NCI-H2171 treated with DMSO at 0.1 percent for 48 hours (cell line): ENCODE measurements at regions not wholly inside any gene's neighbourhood (a gene's known extent, or its start where the extent isn't known, plus 50 kb on each side); places are given as distances from the start of the nearest gene placed in this dataset.

Experiments used
- DNase-seq: peaks from one replicate; lab custom pipeline; 2025; lab: John Stamatoyannopoulos, UW

- no peak for DNase-seq
Observed at GRCh38 chr15:97703400-97703799, 257.1 kb upstream of the ARRDC4 start.

- DNase-seq: no peak
Observed at GRCh38 chr15:97706059-97706458, 254.4 kb upstream of the ARRDC4 start.

GRCh38 chr15:97708252-97708651 is 252.3 kb upstream of the ARRDC4 start:
- no peak for DNase-seq

- DNase-seq: no peak
Observed at GRCh38 chr15:97712530-97712929, 248.0 kb upstream of the ARRDC4 start.

- DNase-seq: no peak
Observed at GRCh38 chr15:97717806-97718205, 242.7 kb upstream of the ARRDC4 start.

- DNase-seq: no peak
Observed at GRCh38 chr15:97718509-97718908, 242.0 kb upstream of the ARRDC4 start.

- no peak for DNase-seq
Observed at GRCh38 chr15:97728791-97729190, 231.7 kb upstream of the ARRDC4 start.

GRCh38 chr15:97729270-97729669 is 231.2 kb upstream of the ARRDC4 start:
- no peak for DNase-seq

- DNase-seq: no peak
Observed at GRCh38 chr15:97730315-97730714, 230.2 kb upstream of the ARRDC4 start.

GRCh38 chr15:97731859-97732258 is 228.6 kb upstream of the ARRDC4 start:
- no peak for DNase-seq

- DNase-seq: no peak
Observed at GRCh38 chr15:97733373-97733772, 227.1 kb upstream of the ARRDC4 start.

GRCh38 chr15:97736748-97737147 is 223.8 kb upstream of the ARRDC4 start:
- DNase-seq: no peak

GRCh38 chr15:97745481-97746071 is 214.9 kb upstream of the ARRDC4 start:
- DNase-seq: peak; percentile 38

GRCh38 chr15:97747342-97747741 is 213.2 kb upstream of the ARRDC4 start:
- DNase-seq: no peak

- peak; percentile 8 for DNase-seq
Observed at GRCh38 chr15:97748576-97748975, 211.9 kb upstream of the ARRDC4 start.

GRCh38 chr15:97750060-97750459 is 210.4 kb upstream of the ARRDC4 start:
- DNase-seq: no peak

- no peak for DNase-seq
Observed at GRCh38 chr15:97755726-97756125, 204.8 kb upstream of the ARRDC4 start.

GRCh38 chr15:97759363-97759762 is 201.1 kb upstream of the ARRDC4 start:
- DNase-seq: no peak

GRCh38 chr15:97761110-97761509 is 199.4 kb upstream of the ARRDC4 start:
- no peak for DNase-seq

GRCh38 chr15:97783240-97783639 is 177.3 kb upstream of the ARRDC4 start:
- DNase-seq: no peak

GRCh38 chr15:97786741-97787140 is 173.8 kb upstream of the ARRDC4 start:
- no peak for DNase-seq

- no peak for DNase-seq
Observed at GRCh38 chr15:97790180-97790579, 170.3 kb upstream of the ARRDC4 start.

- no peak for DNase-seq
Observed at GRCh38 chr15:97791824-97792792, 168.4 kb upstream of the ARRDC4 start.
